ENCODE measurements at regions not wholly inside any gene's neighbourhood (a gene's known extent, or its start where the extent isn't known, plus 50 kb on each side); places are given as distances from the start of the nearest gene placed in this dataset.
A peak's percentile ranks its signal among the peaks of the same experiment; 100 is the strongest.
"Not testable (repeated sequence)": the region's sequence is repeated elsewhere in the genome, so short reads cannot be mapped to it uniquely, and the experiment has no call there.

DNA sequence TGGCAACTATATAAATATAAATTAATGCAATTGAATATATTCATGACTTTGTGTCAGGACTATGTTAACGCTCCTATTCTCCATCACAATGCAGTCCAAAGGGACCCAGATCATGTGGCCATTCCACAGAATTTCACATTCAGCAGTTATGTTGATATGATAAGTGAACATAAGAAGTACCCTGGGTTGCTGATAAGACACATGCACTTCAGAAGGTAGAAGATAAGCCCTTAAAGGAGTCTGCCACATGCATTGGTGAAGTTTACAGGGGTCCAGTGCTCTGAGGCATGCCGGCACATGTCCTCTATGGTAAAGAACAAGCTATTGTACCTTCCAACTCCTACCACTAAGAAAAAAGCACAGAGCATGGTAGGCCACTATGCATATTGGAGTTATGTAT is 76.4 kb downstream of the PHAX start:
- DNase-seq (no peak), FAIRE-seq (no peak), ATAC-seq (no peak)
- Histone ChIP-seq H3K4me1 (no peaks in the 10 kb centered on the region), H3K4me3 (no peak overlapping the region), H3K27me3 (no peaks in the 10 kb centered on the region), H3K36me3 (no peaks in the 10 kb centered on the region), H3K9me3 (no peaks in the 10 kb centered on the region), H3K27ac (no peak overlapping the region)
- 91 to 97% methylated on average over 2 of the region's 2 CpGs for WGBS, 2 donors
- TF ChIP-seq, protein P1, sequence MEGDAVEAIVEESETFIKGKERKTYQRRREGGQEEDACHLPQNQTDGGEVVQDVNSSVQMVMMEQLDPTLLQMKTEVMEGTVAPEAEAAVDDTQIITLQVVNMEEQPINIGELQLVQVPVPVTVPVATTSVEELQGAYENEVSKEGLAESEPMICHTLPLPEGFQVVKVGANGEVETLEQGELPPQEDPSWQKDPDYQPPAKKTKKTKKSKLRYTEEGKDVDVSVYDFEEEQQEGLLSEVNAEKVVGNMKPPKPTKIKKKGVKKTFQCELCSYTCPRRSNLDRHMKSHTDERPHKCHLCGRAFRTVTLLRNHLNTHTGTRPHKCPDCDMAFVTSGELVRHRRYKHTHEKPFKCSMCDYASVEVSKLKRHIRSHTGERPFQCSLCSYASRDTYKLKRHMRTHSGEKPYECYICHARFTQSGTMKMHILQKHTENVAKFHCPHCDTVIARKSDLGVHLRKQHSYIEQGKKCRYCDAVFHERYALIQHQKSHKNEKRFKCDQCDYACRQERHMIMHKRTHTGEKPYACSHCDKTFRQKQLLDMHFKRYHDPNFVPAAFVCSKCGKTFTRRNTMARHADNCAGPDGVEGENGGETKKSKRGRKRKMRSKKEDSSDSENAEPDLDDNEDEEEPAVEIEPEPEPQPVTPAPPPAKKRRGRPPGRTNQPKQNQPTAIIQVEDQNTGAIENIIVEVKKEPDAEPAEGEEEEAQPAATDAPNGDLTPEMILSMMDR (IDR thresholded peaks at IDR 0.05): no peak
- intact Hi-C loops (cut with DNase I): loop anchor here in 1 of 3 donors (5.0 kb wide), 1 partner anchor 105 kb away; no protein-coding TSS in a partner anchor

DNA sequence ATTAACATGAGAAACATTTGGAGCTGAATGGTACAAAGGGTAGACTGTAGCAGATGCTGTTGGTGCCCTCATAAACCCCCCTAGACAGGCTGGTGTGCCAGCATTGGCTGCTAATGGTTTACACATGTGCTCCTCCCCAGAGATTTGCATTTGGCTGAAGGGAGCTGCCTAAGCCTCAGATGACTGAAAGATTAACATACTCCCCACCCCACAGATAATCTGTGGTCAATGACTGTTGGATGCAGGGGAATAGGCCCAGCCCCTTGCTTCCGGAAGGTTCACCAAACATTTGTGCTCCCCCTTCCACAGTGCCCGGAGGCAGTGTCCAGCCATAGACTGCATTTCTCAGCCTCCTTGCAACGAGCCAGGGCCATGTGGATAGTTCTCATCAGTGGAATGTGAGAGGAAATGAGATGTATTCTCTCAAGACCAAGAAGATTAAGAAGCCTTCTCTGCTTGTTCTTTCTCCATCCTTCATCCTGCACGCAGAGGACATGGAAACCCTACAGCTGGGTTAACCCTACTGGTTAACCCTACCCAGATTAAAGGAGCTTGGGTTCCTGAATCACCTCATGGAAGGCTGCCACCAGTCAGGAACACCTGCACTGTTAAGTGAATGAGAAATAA is 79.6 kb downstream of the PHAX start:
- intact Hi-C loops (cut with DNase I): loop anchor here in 1 of 3 donors (5.0 kb wide), 1 partner anchor 97 kb away; the partner anchor contains the start of gene LMNB1
- no peak for FAIRE-seq

DNA sequence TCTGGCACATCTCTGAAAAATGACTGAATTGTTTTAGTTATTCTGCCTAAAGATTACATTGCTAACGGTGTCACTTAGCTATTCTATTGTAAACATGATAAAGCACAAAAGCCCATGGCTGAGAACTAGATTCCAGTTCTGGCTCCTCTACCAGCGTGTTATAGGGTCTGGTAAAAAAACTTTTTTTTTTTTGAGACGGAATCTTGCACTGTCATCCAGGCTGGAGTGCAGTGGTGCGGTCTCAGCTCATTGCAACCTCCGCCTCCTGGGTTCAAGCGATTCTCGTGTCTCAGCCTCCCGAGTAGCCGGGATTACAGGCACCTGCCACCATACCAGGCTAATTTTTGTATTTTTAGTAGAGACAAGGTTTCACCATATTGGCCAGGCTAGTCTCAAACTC is 80.6 kb downstream of the PHAX start:
- H3K27ac ChIP-seq, H3K36me3 ChIP-seq, DNase-seq, H3K4me1 ChIP-seq, ATAC-seq, H3K27me3 ChIP-seq, H3K9me3 ChIP-seq, H3K4me3 ChIP-seq, FAIRE-seq: not testable (repeated sequence)
- intact Hi-C loops (cut with DNase I): loop anchor here in 1 of 3 donors (5.0 kb wide), 1 partner anchor 96 kb away; the partner anchor contains the start of gene LMNB1
- WGBS, 2 donors: 69 to 74% methylated on average over 9 of the region's 9 CpGs

More for the DNA sequence above, 79.6 kb downstream of the PHAX start:
- Histone ChIP-seq H3K4me1 (no peaks in the 10 kb centered on the region), H3K9me3 (no peaks in the 10 kb centered on the region), H3K27me3 (peaks cover 0 to 3% (median 0%) of the 10 kb centered on the region in 4 donors), H3K27ac (no peak overlapping the region), H3K36me3 (no peaks in the 10 kb centered on the region), H3K4me3 (no peak overlapping the region)
- TF ChIP-seq, protein P1 (IDR thresholded peaks at IDR 0.05): no peak
- DNase-seq: no peak
- 26% methylated on average over 4 of the region's 4 CpGs for WGBS, 2 donors
- ATAC-seq: no peak

DNA sequence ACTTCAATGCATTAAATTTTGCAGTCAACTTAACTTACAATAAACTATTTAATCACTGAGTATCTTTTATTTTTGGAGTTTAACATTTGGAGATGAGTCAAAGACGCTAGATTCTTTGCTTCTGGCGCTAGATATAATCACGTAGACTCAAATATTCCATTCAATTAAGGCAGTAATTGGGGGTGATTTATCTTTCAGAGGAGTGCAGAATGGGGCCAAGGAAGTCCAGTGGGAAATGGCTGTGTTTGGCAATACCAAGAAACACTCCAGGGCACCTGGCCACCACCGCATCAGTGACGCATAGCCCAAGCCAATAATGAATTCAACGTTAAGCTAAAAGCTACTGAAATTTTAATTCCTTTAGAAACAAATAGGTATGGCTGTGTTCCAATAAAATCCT is 81.2 kb downstream of the PHAX start:
- TF ChIP-seq, protein P1 (IDR thresholded peaks at IDR 0.05): no peak
- H3K9me3 ChIP-seq: no peaks in the 10 kb centered on the region
- FAIRE-seq (no peak), DNase-seq (no peak), ATAC-seq (peak in 1 of 4 donors; percentile 65)
- H3K36me3 ChIP-seq: no peaks in the 10 kb centered on the region
- H3K4me3 ChIP-seq: no peak overlapping the region
- H3K27me3 ChIP-seq: peaks cover 0 to 3% (median 0%) of the 10 kb centered on the region in 4 donors
- intact Hi-C loops (cut with DNase I): loop anchor here in 1 of 3 donors (5.0 kb wide), 1 partner anchor 95 kb away; the partner anchor contains the start of gene LMNB1
- H3K27ac ChIP-seq: no peak overlapping the region
- no peaks in the 10 kb centered on the region for H3K4me1 ChIP-seq
- 76 to 84% methylated on average over 6 of the region's 6 CpGs for WGBS, 2 donors

GRCh38 chr5:126682856-126683255 is 82.1 kb downstream of the PHAX start:
- peak in 1 of 4 donors; percentile 44 for ATAC-seq

More at GRCh38 chr5:126682856-126683255, 82.1 kb downstream of the PHAX start:
- intact Hi-C loops (cut with DNase I): loop anchor here in 1 of 3 donors (5.0 kb wide), 1 partner anchor 94 kb away; the partner anchor contains the start of gene LMNB1
- TF ChIP-seq, protein P1 (IDR thresholded peaks at IDR 0.05): no peak
- DNase-seq: no peak
- H3K36me3 ChIP-seq: no peaks in the 10 kb centered on the region
- H3K4me1 ChIP-seq: no peaks in the 10 kb centered on the region
- no peak overlapping the region for H3K27ac ChIP-seq
- 84 to 86% methylated on average over 1 of the region's 1 CpG for WGBS, 2 donors
- H3K9me3 ChIP-seq: no peaks in the 10 kb centered on the region
- H3K4me3 ChIP-seq: no peak overlapping the region
- H3K27me3 ChIP-seq: peaks cover 0 to 3% (median 0%) of the 10 kb centered on the region in 4 donors
- no peak for FAIRE-seq

Measured in pancreas (tissue), 10 donors.